22Rv1 (cell line): ENCODE measurements at regions not wholly inside any gene's neighbourhood (a gene's known extent, or its start where the extent isn't known, plus 50 kb on each side); places are given as distances from the start of the nearest gene placed in this dataset.

Experiments used
- H3K27ac ChIP-seq: fragments of 450-650 bp; 2 replicates; pipeline ENCODE4 v1.5.1; 2017
- ZFX ChIP-seq: fragments of 450-650 bp; IDR thresholded peaks from 2 replicates; pipeline ENCODE4 v1.6.1; 2017; ENCODE audit warnings: antibody characterized with exemption, borderline replicate concordance
- TF ChIP-seq, protein P1 (sequence below): fragments of 450-650 bp; IDR thresholded peaks from 2 replicates; pipeline ENCODE4 v1.5.1; 2017; ENCODE audit warnings: mild to moderate bottlenecking

GRCh38 chr11:90911192-90911591 lies 688.3 kb upstream of the CHORDC1 start:
- TF ChIP-seq, protein P1, sequence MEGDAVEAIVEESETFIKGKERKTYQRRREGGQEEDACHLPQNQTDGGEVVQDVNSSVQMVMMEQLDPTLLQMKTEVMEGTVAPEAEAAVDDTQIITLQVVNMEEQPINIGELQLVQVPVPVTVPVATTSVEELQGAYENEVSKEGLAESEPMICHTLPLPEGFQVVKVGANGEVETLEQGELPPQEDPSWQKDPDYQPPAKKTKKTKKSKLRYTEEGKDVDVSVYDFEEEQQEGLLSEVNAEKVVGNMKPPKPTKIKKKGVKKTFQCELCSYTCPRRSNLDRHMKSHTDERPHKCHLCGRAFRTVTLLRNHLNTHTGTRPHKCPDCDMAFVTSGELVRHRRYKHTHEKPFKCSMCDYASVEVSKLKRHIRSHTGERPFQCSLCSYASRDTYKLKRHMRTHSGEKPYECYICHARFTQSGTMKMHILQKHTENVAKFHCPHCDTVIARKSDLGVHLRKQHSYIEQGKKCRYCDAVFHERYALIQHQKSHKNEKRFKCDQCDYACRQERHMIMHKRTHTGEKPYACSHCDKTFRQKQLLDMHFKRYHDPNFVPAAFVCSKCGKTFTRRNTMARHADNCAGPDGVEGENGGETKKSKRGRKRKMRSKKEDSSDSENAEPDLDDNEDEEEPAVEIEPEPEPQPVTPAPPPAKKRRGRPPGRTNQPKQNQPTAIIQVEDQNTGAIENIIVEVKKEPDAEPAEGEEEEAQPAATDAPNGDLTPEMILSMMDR = no peak
- no peak for TF ChIP-seq ZFX
- H3K27ac ChIP-seq = no peak overlapping the region

DNA sequence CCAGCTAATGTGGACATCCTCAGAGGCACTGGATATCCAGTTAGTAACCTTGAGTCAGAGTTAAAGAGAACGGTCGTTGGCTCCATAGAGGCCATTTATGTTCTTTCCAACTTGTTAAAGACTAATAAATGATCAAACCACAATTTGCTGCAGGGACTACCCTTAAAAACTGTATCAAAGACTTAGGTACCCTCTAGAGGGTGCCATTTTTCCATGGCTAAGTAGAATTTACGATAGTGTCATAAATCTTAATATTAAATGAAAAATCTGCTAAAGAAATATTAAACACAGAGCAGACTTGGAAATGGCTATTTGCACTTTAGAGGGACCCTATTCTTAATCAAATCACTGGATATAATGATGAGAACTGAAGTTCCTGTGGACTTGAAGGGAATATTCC lies 685.2 kb upstream of the CHORDC1 start:
- H3K27ac ChIP-seq = no peak overlapping the region
- TF ChIP-seq ZFX = no peak
- TF ChIP-seq, protein P1 = peak; percentile 30

GRCh38 chr11:90895850-90896249 lies 673.0 kb upstream of the CHORDC1 start:
- H3K27ac ChIP-seq = no peak overlapping the region
- no peak for TF ChIP-seq ZFX
- TF ChIP-seq, protein P1 = no peak

DNA sequence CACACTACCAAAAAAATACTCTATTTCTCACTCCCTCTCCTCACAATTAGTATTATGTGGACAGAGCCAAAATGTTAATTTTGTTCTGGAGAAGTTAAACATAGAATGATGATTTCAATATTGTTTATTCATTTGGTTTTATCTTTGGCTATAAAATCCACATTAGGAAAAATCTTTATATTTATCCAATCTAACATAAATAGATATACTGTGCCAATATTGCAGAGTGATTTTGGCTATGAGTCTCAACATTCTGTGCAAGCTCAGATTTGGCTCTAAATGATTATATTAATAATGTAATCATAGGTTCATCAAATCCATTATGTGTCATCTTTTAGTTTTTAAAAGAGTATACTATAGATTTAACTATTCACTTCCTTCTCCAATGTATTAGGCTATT lies 667.5 kb upstream of the CHORDC1 start:
- TF ChIP-seq ZFX = no peak
- TF ChIP-seq, protein P1 = no peak
- no peak overlapping the region for H3K27ac ChIP-seq

- no peak for TF ChIP-seq ZFX
- TF ChIP-seq, protein P1 = no peak
- H3K27ac ChIP-seq = no peak overlapping the region
Observed at GRCh38 chr11:90884181-90884580, 661.3 kb upstream of the CHORDC1 start.

DNA sequence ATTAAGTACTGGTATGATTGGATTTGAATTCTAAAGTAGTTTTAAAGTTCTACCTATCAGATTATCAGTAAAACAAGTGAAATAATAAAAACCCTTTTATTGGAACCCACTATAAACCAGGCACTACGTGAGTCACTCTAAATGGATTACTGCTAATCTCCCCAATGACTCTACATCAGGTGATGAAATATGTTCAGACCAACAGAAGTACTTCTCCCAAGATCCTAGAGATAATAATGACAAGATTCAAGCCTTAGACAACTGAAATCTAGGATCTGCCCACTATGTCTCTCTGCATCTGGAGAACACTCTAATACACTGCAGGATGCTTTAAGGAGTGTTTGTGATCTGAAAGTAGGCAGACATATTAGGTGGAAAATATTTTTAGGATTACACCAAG lies 652.1 kb upstream of the CHORDC1 start:
- TF ChIP-seq, protein P1 = no peak
- TF ChIP-seq ZFX = no peak
- no peak overlapping the region for H3K27ac ChIP-seq

GRCh38 chr11:90874281-90874680 lies 651.4 kb upstream of the CHORDC1 start:
- H3K27ac ChIP-seq = no peak overlapping the region
- TF ChIP-seq, protein P1 = no peak
- no peak for TF ChIP-seq ZFX
